ENCODE measurements at regions not wholly inside any gene's neighbourhood (a gene's known extent, or its start where the extent isn't known, plus 50 kb on each side); places are given as distances from the start of the nearest gene placed in this dataset.

GRCh38 chr12:130053651-130054069 is 108.6 kb upstream of the FZD10 start:
- BruUV-seq (replicated peaks) = no TSS peak
- no peaks in the 10 kb centered on the region for H3K27me3 Mint-ChIP-seq (ENCODE audit: unreplicated experiment)
- no peak for DNase-seq
- TF ChIP-seq, protein P1, sequence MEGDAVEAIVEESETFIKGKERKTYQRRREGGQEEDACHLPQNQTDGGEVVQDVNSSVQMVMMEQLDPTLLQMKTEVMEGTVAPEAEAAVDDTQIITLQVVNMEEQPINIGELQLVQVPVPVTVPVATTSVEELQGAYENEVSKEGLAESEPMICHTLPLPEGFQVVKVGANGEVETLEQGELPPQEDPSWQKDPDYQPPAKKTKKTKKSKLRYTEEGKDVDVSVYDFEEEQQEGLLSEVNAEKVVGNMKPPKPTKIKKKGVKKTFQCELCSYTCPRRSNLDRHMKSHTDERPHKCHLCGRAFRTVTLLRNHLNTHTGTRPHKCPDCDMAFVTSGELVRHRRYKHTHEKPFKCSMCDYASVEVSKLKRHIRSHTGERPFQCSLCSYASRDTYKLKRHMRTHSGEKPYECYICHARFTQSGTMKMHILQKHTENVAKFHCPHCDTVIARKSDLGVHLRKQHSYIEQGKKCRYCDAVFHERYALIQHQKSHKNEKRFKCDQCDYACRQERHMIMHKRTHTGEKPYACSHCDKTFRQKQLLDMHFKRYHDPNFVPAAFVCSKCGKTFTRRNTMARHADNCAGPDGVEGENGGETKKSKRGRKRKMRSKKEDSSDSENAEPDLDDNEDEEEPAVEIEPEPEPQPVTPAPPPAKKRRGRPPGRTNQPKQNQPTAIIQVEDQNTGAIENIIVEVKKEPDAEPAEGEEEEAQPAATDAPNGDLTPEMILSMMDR (IDR thresholded peaks at IDR 0.05; ENCODE audit: unreplicated experiment) = no peak
- peaks cover 30% of the 10 kb centered on the region for H3K9me3 Mint-ChIP-seq (ENCODE audit: low read depth, unreplicated experiment)
- H3K36me3 Mint-ChIP-seq (ENCODE audit: insufficient read depth, unreplicated experiment) = peaks cover 8% of the 10 kb centered on the region
- CTCF ChIA-PET = interaction anchor here (0.8 kb wide), 1 partner anchor 1180 kb away, joined by 3 read pairs; no protein-coding TSS in a partner anchor
- no peak overlapping the region for H3K27ac Mint-ChIP-seq (ENCODE audit: unreplicated experiment)
- intact Hi-C loops (cut with micrococcal nuclease; ENCODE audit: unreplicated experiment) = no loop called here
- H3K4me3 Mint-ChIP-seq (ENCODE audit: low read depth, unreplicated experiment) = no peak overlapping the region
- H3K4me1 Mint-ChIP-seq (ENCODE audit: low read depth, unreplicated experiment) = no peaks in the 10 kb centered on the region

- H3K4me1 Mint-ChIP-seq (ENCODE audit: low read depth, unreplicated experiment) = no peaks in the 10 kb centered on the region
- H3K27me3 Mint-ChIP-seq (ENCODE audit: unreplicated experiment) = no peaks in the 10 kb centered on the region
- CTCF ChIA-PET = no interaction called here
- no peak overlapping the region for H3K4me3 Mint-ChIP-seq (ENCODE audit: low read depth, unreplicated experiment)
- H3K9me3 Mint-ChIP-seq (ENCODE audit: low read depth, unreplicated experiment) = peaks cover 29% of the 10 kb centered on the region
- TF ChIP-seq, protein P1 (IDR thresholded peaks at IDR 0.05; ENCODE audit: unreplicated experiment) = no peak
- BruUV-seq (replicated peaks) = no TSS peak
- H3K27ac Mint-ChIP-seq (ENCODE audit: unreplicated experiment) = no peak overlapping the region
- no peak for DNase-seq
- peaks cover 8% of the 10 kb centered on the region for H3K36me3 Mint-ChIP-seq (ENCODE audit: insufficient read depth, unreplicated experiment)
- intact Hi-C loops (cut with micrococcal nuclease; ENCODE audit: unreplicated experiment) = no loop called here
Measured at GRCh38 chr12:130054803-130055202, 107.5 kb upstream of the FZD10 start.

DNA sequence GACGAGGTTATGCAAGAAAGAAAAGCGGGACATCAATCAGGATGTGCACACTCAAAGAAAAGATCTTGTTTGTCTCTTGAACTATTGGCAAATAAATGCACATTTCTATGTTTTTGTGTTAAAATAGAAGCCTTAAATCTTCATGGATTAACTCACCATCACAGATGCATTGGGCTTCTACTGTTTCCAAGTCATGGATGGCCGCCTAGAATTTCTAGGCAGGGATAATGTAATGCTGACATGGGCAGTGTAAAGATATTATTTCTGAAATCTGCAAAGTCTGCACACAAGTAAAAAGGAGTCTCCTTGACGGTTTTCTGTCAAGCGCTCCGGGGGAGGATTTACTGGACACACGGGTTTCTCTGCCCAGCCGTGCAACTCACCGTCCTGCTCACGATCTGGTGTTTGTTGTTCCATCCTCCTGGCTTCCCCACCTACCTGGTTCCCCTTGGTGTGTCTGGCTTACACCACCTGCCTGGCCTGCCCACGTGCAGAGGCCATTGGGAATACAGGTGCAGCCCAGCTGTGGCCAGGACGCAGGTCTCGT is 103.3 kb upstream of the FZD10 start:
- Mint-ChIP-seq H3K4me3 (ENCODE audit: low read depth, unreplicated experiment) (no peak overlapping the region), H3K27ac (ENCODE audit: unreplicated experiment) (no peak overlapping the region), H3K27me3 (ENCODE audit: unreplicated experiment) (no peaks in the 10 kb centered on the region), H3K9me3 (ENCODE audit: low read depth, unreplicated experiment) (peaks cover 33% of the 10 kb centered on the region), H3K36me3 (ENCODE audit: insufficient read depth, unreplicated experiment) (peaks cover 8% of the 10 kb centered on the region), H3K4me1 (ENCODE audit: low read depth, unreplicated experiment) (no peaks in the 10 kb centered on the region)
- TF ChIP-seq, protein P1 (IDR thresholded peaks at IDR 0.05; ENCODE audit: unreplicated experiment) = no peak
- CTCF ChIA-PET = interaction anchor here (0.6 kb wide), 1 partner anchor 56 kb away, joined by 3 read pairs; no protein-coding TSS in a partner anchor
- intact Hi-C loops (cut with micrococcal nuclease; ENCODE audit: unreplicated experiment) = no loop called here
- BruUV-seq (replicated peaks) = no TSS peak
- DNase-seq = no peak

GRCh38 chr12:130063866-130064265 is 98.4 kb upstream of the FZD10 start:
- Mint-ChIP-seq H3K9me3 (ENCODE audit: low read depth, unreplicated experiment) (peaks cover 21% of the 10 kb centered on the region), H3K36me3 (ENCODE audit: insufficient read depth, unreplicated experiment) (no peaks in the 10 kb centered on the region), H3K4me3 (ENCODE audit: low read depth, unreplicated experiment) (no peak overlapping the region), H3K27me3 (ENCODE audit: unreplicated experiment) (no peaks in the 10 kb centered on the region), H3K4me1 (ENCODE audit: low read depth, unreplicated experiment) (no peaks in the 10 kb centered on the region), H3K27ac (ENCODE audit: unreplicated experiment) (no peak overlapping the region)
- intact Hi-C loops (cut with micrococcal nuclease; ENCODE audit: unreplicated experiment) = no loop called here
- CTCF ChIA-PET = no interaction called here
- TF ChIP-seq, protein P1 (IDR thresholded peaks at IDR 0.05; ENCODE audit: unreplicated experiment) = no peak
- no TSS peak for BruUV-seq (replicated peaks)
- DNase-seq = no peak
